Neural crest cell (in vitro differentiated cells): ENCODE measurements at regions not wholly inside any gene's neighbourhood (a gene's known extent, or its start where the extent isn't known, plus 50 kb on each side); places are given as distances from the start of the nearest gene placed in this dataset.

Experiments
- DNase-seq: peaks from one replicate; pipeline ENCODE4 v3.0.0; 2021; ENCODE audit warnings: low read depth, mixed read lengths, low spot score
- H3K27ac Mint-ChIP-seq: one replicate; pipeline ENCODE4 v1.8.0; 2021; ENCODE audit warnings: mild to moderate bottlenecking, mixed read lengths; ENCODE audit not compliant: unreplicated experiment
- H3K27me3 Mint-ChIP-seq: 2 replicates; pipeline ENCODE4 v1.8.0; 2021; ENCODE audit warnings: low read depth, mild to moderate bottlenecking, mixed read lengths
- H3K36me3 Mint-ChIP-seq: 2 replicates; pipeline ENCODE4 v1.8.0; 2021; ENCODE audit warnings: low read depth, mild to moderate bottlenecking, mixed read lengths
- H3K4me1 Mint-ChIP-seq: 2 replicates; pipeline ENCODE4 v1.8.0; 2021; ENCODE audit warnings: mixed read lengths
- H3K4me3 Mint-ChIP-seq: one replicate; pipeline ENCODE4 v1.8.0; 2021; ENCODE audit warnings: mild to moderate bottlenecking, mixed read lengths
- H3K9me3 Mint-ChIP-seq: 2 replicates; pipeline ENCODE4 v1.8.0; 2021; ENCODE audit warnings: mixed read lengths
- TF ChIP-seq, protein P1 (sequence below): fragments of 200-600 bp; sonication (generic); conservative IDR thresholded peaks from 2 replicates; pipeline ENCODE4 v1.5.0; 2021; ENCODE audit warnings: antibody characterized with exemption, mild to moderate bottlenecking

DNA sequence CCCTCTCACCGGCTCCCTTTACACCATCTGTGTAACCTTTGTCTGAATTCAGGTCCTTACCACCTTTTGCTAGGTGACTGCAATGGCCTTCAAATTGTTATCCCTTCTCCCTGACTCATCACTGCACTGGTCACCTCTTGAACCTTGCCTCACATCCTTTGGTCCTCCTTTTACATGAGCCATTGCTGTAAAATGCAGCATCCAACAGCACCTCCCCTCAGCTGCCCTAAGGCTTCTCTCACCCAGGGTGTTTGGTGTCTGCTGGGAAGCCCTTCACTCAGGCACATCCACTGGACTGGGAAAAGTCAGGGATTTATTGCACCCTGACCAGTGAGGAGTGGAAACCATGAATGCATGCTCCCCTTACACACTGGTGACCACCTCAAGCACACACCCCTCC lies 192.5 kb upstream of the GATB start:
- Mint-ChIP-seq H3K9me3 (peaks cover 4% of the 10 kb centered on the region), H3K27me3 (no peaks in the 10 kb centered on the region)

DNA sequence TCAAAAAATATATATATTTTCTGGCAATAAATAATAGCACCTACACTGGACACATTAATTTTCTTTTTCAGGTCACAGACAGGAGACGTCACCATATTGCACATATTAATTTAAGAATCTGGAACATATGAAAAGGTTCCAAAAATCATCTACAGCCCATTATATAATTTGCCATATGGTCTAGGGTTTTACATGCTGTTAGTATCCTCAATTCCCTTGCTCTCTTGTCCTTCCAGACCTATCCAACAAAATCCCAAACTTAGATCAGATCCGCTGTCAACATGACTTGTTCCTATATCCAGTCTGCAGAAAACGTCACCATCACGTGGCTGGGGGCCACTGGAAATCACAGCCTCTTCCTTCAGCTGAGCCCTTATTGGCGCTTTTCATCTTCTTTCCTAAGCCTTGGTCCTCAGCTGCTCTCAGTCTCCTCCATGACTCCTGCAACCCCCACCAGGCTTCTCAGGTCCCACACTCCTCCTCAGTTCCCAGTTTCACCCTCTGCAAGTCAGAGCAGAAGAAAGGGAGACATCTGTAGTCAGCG lies 192.0 kb upstream of the GATB start:
- peaks cover 7% of the 10 kb centered on the region for H3K9me3 Mint-ChIP-seq
- H3K36me3 Mint-ChIP-seq = peaks cover 6% of the 10 kb centered on the region
- no peak overlapping the region for H3K27ac Mint-ChIP-seq
- no peak overlapping the region for H3K4me3 Mint-ChIP-seq
- peaks cover 17% of the 10 kb centered on the region for H3K4me1 Mint-ChIP-seq
- H3K27me3 Mint-ChIP-seq = no peaks in the 10 kb centered on the region
- DNase-seq = no peak
- TF ChIP-seq, protein P1, sequence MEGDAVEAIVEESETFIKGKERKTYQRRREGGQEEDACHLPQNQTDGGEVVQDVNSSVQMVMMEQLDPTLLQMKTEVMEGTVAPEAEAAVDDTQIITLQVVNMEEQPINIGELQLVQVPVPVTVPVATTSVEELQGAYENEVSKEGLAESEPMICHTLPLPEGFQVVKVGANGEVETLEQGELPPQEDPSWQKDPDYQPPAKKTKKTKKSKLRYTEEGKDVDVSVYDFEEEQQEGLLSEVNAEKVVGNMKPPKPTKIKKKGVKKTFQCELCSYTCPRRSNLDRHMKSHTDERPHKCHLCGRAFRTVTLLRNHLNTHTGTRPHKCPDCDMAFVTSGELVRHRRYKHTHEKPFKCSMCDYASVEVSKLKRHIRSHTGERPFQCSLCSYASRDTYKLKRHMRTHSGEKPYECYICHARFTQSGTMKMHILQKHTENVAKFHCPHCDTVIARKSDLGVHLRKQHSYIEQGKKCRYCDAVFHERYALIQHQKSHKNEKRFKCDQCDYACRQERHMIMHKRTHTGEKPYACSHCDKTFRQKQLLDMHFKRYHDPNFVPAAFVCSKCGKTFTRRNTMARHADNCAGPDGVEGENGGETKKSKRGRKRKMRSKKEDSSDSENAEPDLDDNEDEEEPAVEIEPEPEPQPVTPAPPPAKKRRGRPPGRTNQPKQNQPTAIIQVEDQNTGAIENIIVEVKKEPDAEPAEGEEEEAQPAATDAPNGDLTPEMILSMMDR = no peak

More for the DNA sequence above, 192.5 kb upstream of the GATB start:
- TF ChIP-seq, protein P1 = no peak
- H3K36me3 Mint-ChIP-seq = peaks cover 4% of the 10 kb centered on the region
- H3K4me1 Mint-ChIP-seq = peaks cover 17% of the 10 kb centered on the region
- H3K4me3 Mint-ChIP-seq = no peak overlapping the region
- no peak overlapping the region for H3K27ac Mint-ChIP-seq
- no peak for DNase-seq

DNA sequence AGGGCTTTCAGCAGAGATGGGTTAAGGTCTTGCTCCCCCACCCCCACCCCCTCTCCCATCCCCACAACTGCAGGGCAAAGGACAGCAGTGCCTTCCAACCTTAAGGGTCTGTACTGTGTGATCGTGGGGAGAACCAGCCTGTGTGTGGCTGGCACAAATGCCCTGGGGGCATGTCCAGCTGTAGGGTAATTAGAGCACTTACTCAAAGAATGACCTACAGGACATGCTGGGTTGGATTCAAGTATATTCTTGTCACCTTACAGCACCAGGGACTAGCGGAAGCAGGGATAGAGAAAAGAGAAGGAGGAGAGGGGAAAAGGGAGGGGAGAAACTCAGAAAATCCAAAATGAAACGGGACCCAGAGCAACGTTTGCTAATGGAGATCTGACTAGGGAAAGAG lies 191.3 kb upstream of the GATB start:
- Mint-ChIP-seq H3K4me1 (peaks cover 10% of the 10 kb centered on the region), H3K9me3 (peaks cover 10% of the 10 kb centered on the region), H3K36me3 (peaks cover 6% of the 10 kb centered on the region)

DNA sequence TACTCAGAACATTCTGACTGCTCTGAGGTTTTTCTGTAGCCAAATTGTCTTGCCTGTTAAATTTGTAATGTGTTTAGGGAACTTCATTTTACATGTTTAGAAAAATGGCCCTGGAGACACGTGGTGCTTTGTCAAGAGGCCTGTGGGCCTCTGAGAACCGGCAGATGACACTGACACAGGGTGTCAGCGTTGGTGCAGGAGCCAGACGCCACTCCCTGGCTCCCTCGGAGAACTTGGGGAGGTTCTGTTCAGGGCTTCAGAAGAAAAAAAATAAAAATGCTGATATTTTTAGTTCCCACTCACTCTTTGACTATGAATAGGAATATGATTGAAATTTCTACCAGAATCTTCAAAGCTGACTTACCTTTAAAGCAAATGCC lies 190.9 kb upstream of the GATB start:
- TF ChIP-seq, protein P1 = no peak
- Mint-ChIP-seq H3K27ac (no peak overlapping the region), H3K4me3 (no peak overlapping the region), H3K27me3 (no peaks in the 10 kb centered on the region), H3K36me3 (peaks cover 6% of the 10 kb centered on the region), H3K9me3 (peaks cover 10% of the 10 kb centered on the region), H3K4me1 (peaks cover 5% of the 10 kb centered on the region)
- DNase-seq = no peak

More for the DNA sequence above, 191.3 kb upstream of the GATB start:
- H3K27ac Mint-ChIP-seq = no peak overlapping the region
- no peaks in the 10 kb centered on the region for H3K27me3 Mint-ChIP-seq
- no peak for DNase-seq
- no peak overlapping the region for H3K4me3 Mint-ChIP-seq
- TF ChIP-seq, protein P1 = no peak

DNA sequence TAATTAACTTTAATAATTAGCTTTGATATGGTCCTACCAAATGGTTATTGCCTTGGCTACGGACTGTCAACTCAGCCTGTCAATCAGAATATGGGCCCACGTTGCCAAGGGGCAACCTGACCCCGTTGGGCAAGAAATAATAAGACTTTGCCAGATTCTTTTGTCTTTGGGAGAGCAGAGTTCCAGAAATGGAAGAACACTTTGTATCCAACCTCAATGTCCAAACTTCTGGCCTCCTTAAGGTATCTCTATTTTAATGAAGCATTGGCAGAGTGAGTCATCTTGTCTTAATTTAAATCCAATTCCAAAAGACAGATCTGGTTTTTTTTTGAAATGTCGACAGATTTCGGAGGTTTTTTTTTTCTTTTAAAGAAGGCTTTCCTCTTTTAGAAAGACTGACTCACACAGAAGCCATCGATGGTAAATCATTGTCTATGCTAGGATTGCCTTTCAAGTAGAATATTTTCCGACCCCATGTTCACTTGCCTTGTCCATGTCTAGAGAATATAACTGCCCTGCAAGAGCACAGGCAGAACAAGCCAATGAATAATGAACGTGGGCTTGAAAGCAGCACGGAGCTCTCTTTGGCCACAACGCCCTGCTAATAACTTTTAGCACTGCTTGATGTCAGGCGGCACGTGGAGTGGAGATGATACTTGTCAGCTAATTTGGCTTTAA lies 190.3 kb upstream of the GATB start:
- no peak for DNase-seq
- Mint-ChIP-seq H3K27ac (no peak overlapping the region), H3K36me3 (peaks cover 10% of the 10 kb centered on the region), H3K9me3 (peaks cover 13% of the 10 kb centered on the region), H3K4me1 (peaks cover under 1% of the 10 kb centered on the region), H3K27me3 (no peaks in the 10 kb centered on the region), H3K4me3 (no peak overlapping the region)
- TF ChIP-seq, protein P1 = no peak
